Nephron progenitor cell (in vitro differentiated cells): ENCODE measurements at regions not wholly inside any gene's neighbourhood (a gene's known extent, or its start where the extent isn't known, plus 50 kb on each side); places are given as distances from the start of the nearest gene placed in this dataset.
"Not testable (repeated sequence)": the region's sequence is repeated elsewhere in the genome, so short reads cannot be mapped to it uniquely, and the experiment has no call there.

Experiments
- DNase-seq: peaks from one replicate; pipeline ENCODE4 v3.0.0; 2021
- H3K27ac Mint-ChIP-seq: 2 replicates; pipeline ENCODE4 v1.8.0; 2021; ENCODE audit warnings: mild to moderate bottlenecking, moderate library complexity, mixed read lengths
- H3K27me3 Mint-ChIP-seq: 2 replicates; pipeline ENCODE4 v1.8.0; 2021; ENCODE audit warnings: mild to moderate bottlenecking, low read depth, mixed read lengths; ENCODE audit not compliant: poor library complexity
- H3K36me3 Mint-ChIP-seq: 2 replicates; pipeline ENCODE4 v1.8.0; 2021; ENCODE audit warnings: low read depth, mixed read lengths
- H3K4me1 Mint-ChIP-seq: 2 replicates; pipeline ENCODE4 v1.8.0; 2021; ENCODE audit warnings: mixed read lengths
- H3K4me3 Mint-ChIP-seq: 2 replicates; pipeline ENCODE4 v1.8.0; 2021; ENCODE audit warnings: mild to moderate bottlenecking, moderate library complexity, mixed read lengths
- H3K9me3 Mint-ChIP-seq: 2 replicates; pipeline ENCODE4 v1.8.0; 2021; ENCODE audit warnings: mild to moderate bottlenecking, moderate library complexity, mixed read lengths
- TF ChIP-seq, protein P1 (sequence below): fragments of 200-600 bp; sonication (generic); IDR thresholded peaks from 2 replicates; pipeline ENCODE4 v1.5.0; 2021; ENCODE audit warnings: antibody characterized with exemption

DNA sequence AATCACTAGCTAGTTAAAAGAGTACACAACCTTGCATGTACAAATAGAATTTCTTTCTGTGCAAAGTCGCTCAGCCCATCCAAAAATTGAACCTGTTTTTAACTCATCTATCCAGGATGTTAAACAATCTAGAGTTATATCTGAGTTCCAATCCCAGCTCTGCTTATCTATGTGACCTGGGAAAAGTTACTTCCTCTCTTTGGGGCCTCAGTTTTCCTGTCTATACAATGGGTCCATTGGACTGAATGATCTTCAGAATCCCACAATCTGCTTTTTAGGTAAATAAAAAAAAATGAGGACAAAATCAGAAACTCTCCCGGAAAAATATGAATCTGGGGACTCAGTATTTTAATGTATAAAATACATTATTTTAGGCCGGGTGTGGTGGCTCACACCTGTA, 389.5 kb upstream of the PROX1 start:
- TF ChIP-seq, protein P1, sequence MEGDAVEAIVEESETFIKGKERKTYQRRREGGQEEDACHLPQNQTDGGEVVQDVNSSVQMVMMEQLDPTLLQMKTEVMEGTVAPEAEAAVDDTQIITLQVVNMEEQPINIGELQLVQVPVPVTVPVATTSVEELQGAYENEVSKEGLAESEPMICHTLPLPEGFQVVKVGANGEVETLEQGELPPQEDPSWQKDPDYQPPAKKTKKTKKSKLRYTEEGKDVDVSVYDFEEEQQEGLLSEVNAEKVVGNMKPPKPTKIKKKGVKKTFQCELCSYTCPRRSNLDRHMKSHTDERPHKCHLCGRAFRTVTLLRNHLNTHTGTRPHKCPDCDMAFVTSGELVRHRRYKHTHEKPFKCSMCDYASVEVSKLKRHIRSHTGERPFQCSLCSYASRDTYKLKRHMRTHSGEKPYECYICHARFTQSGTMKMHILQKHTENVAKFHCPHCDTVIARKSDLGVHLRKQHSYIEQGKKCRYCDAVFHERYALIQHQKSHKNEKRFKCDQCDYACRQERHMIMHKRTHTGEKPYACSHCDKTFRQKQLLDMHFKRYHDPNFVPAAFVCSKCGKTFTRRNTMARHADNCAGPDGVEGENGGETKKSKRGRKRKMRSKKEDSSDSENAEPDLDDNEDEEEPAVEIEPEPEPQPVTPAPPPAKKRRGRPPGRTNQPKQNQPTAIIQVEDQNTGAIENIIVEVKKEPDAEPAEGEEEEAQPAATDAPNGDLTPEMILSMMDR = no peak
- DNase-seq = no peak
- H3K9me3 Mint-ChIP-seq = no peaks in the 10 kb centered on the region
- no peak overlapping the region for H3K4me3 Mint-ChIP-seq
- H3K36me3 Mint-ChIP-seq = no peaks in the 10 kb centered on the region
- H3K4me1 Mint-ChIP-seq = no peaks in the 10 kb centered on the region
- no peak overlapping the region for H3K27ac Mint-ChIP-seq
- H3K27me3 Mint-ChIP-seq = peaks cover 3% of the 10 kb centered on the region

DNA sequence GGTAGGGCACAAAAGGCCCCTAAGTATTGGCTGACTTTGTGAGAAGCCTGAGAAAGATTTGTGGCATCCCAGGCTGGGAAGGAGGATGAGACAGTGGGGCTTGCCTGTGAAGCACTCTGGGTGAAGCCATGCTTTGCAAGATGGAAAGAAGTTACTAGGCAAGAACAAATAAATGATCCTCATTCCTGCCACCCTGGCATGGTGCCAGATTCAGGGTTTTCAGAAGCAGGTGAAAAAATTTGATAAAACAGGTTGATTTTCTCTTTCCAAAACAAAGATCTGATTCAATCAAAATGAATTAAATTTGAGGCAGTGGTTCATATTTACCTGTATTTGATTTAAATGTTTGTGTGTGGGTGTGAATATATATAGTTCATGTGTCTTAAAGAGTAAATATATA, 386.9 kb upstream of the PROX1 start:
- peak overlapping the region; percentile 47 for H3K27ac Mint-ChIP-seq
- H3K4me3 Mint-ChIP-seq = no peak overlapping the region
- TF ChIP-seq, protein P1 = no peak
- H3K9me3 Mint-ChIP-seq = no peaks in the 10 kb centered on the region
- H3K4me1 Mint-ChIP-seq = no peaks in the 10 kb centered on the region
- H3K36me3 Mint-ChIP-seq = no peaks in the 10 kb centered on the region
- H3K27me3 Mint-ChIP-seq = peaks cover 7% of the 10 kb centered on the region
- no peak for DNase-seq

DNA sequence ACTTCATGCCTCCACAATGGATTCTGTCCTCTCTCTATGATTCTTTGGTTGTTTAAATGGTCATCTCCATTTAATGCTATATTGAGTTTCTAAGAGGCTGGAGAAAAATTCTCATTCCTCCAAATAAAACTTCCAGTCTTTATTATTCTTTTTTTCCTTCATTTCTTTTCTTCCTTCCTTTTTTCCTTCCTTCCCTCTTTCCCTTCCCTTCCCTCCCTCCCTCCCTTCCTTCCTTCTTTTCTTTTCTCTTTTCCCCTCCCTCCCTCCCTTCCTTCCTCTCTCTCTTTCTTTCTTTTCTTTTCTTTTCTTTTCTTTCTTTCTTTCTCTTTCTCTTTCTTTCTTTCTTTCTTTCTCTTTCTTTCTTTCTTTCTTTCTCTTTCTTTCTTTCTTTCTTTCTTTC, 386.1 kb upstream of the PROX1 start:
- not testable (repeated sequence) for DNase-seq, H3K4me1 Mint-ChIP-seq, H3K27me3 Mint-ChIP-seq, H3K9me3 Mint-ChIP-seq, H3K36me3 Mint-ChIP-seq, H3K27ac Mint-ChIP-seq, H3K4me3 Mint-ChIP-seq

DNA sequence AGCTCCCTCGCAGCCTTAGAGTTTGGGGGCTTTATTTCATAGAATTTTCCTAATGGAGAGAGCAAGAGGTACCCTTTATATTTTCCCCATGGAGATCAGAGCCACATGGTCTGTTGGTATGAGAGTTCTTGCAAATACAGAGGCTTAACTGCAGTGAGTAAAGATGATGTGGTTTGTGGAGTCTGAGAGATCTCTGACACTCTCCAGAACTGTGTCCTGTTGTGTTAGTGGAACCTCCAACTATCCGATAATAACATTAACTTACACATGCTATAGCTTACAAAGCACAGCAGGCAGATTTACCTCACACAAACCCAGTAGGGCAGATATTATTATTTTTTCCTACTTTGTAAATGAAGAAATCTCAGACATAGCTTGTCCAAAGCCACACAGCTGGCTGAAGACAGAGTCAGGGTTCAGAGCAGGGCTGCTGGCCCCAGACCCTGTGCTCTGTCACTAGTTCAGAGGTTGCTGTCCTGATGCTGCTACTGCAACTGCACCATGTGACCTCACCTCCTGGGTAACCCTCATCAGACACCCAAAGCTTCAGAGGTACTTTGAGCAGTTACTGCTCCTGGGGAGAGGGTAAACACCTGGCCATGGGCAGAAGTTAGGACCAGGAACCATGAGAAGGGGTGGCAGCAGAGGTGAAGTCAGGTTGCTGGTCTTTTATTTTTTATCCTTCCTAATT, 384.8 kb upstream of the PROX1 start:
- Mint-ChIP-seq H3K4me3 (no peak overlapping the region), H3K27ac (no peak overlapping the region), H3K9me3 (no peaks in the 10 kb centered on the region), H3K36me3 (no peaks in the 10 kb centered on the region), H3K27me3 (peaks cover 7% of the 10 kb centered on the region), H3K4me1 (peaks cover 3% of the 10 kb centered on the region)
- DNase-seq = no peak
- TF ChIP-seq, protein P1 = no peak

DNA sequence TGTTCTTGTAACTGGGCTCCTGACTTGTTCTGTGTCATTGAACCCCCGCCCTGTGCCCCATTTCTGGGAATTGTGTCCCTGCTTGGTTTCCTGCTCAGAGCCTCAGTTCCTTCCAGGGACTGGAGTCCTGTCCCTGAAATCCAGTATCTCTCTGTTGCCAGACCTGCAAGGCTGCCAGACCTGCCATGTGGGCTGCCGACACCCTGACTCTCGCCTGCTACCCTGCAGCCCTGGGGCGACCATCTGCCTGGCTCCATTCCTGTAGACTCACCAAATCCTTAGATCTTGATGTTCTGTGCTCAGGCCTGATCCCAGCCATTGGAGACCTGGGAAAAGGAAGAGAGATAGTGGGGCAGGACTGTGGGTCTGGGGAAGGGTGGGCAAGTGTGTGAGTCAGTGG, 383.3 kb upstream of the PROX1 start:
- Mint-ChIP-seq H3K4me1 (peaks cover 8% of the 10 kb centered on the region), H3K27ac (no peak overlapping the region), H3K36me3 (no peaks in the 10 kb centered on the region), H3K9me3 (no peaks in the 10 kb centered on the region), H3K27me3 (peaks cover 7% of the 10 kb centered on the region), H3K4me3 (no peak overlapping the region)
- TF ChIP-seq, protein P1 = no peak
- DNase-seq = no peak

DNA sequence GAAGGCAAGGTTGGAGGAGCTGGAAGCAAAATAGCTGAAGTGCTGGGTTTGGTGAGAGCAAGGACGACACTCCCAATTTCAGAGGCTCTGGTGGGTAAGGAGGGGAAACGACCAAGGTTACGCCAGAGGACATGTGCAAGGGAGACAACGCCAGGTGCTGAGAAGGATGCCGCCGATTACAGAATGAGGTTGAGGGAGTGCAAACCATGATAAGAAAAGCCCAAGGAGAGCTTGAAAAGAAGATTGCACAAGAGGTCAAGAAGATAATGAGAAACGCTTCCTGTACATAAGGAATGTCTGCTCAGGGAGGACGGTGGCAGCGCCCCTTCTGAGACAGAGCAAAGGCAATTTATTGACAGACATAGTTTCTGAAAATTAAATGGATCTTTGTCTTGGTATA, 382.0 kb upstream of the PROX1 start:
- peaks cover 7% of the 10 kb centered on the region for H3K27me3 Mint-ChIP-seq
- DNase-seq = no peak
- no peaks in the 10 kb centered on the region for H3K36me3 Mint-ChIP-seq
- TF ChIP-seq, protein P1 = no peak
- H3K27ac Mint-ChIP-seq = no peak overlapping the region
- peaks cover 3% of the 10 kb centered on the region for H3K9me3 Mint-ChIP-seq
- H3K4me1 Mint-ChIP-seq = peaks cover 8% of the 10 kb centered on the region
- no peak overlapping the region for H3K4me3 Mint-ChIP-seq
